Mesothelial cell of epicardium (in vitro differentiated cells): ENCODE measurements at regions not wholly inside any gene's neighbourhood (a gene's known extent, or its start where the extent isn't known, plus 50 kb on each side); places are given as distances from the start of the nearest gene placed in this dataset.
"Not testable (repeated sequence)": the region's sequence is repeated elsewhere in the genome, so short reads cannot be mapped to it uniquely, and the experiment has no call there.

ENCODE experiments used
- DNase-seq, 2 experiments: peaks; one replicate each; pipeline ENCODE4 v3.0.0; 2021; ENCODE audit warnings: low spot score in 2 of 2; ENCODE audit not compliant: unreplicated experiment in 2 of 2
- H3K27ac Mint-ChIP-seq: 2 replicates; pipeline ENCODE4 v1.8.0; 2021; ENCODE audit warnings: mixed read lengths
- H3K27me3 Mint-ChIP-seq: 2 replicates; pipeline ENCODE4 v1.8.0; 2021; ENCODE audit warnings: low read depth, mixed read lengths
- H3K36me3 Mint-ChIP-seq: 2 replicates; pipeline ENCODE4 v1.8.0; 2021; ENCODE audit warnings: mixed read lengths
- H3K4me1 Mint-ChIP-seq: 2 replicates; pipeline ENCODE4 v1.8.0; 2021; ENCODE audit warnings: mixed read lengths
- H3K4me3 Mint-ChIP-seq: 2 replicates; pipeline ENCODE4 v1.8.0; 2021; ENCODE audit warnings: mild to moderate bottlenecking, moderate library complexity, mixed read lengths
- H3K9me3 Mint-ChIP-seq: 2 replicates; pipeline ENCODE4 v1.8.0; 2021; ENCODE audit warnings: mixed read lengths
- TF ChIP-seq, protein P1 (sequence below): fragments of 200-600 bp; sonication (generic); IDR thresholded peaks from one replicate; pipeline ENCODE4 v1.5.0; 2021; ENCODE audit warnings: antibody characterized with exemption; ENCODE audit not compliant: unreplicated experiment

DNA sequence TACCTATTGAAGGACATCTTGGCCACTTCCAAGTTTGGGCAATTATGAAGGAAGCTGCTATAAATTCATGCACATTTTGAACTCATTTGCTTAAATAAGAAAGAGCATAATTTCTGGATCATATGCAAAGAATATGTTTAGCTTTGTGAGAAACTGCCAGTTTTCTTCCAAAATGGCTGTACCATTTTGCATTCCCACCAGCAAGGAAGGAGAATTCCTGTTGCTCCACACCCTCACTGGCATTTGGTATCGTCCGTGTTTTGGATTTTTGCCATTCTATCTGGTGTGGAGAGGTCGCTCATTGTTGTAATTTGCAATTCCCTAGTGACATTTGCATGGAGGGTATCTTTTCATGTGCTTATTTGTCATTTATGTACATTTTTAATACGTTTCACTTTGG lies 339.3 kb downstream of the DAD1 start:
- Mint-ChIP-seq H3K4me1 (peaks cover 18% of the 10 kb centered on the region), H3K4me3 (no peak overlapping the region), H3K27me3 (no peaks in the 10 kb centered on the region), H3K27ac (no peak overlapping the region), H3K9me3 (no peaks in the 10 kb centered on the region), H3K36me3 (no peaks in the 10 kb centered on the region)
- no peak for DNase-seq
- TF ChIP-seq, protein P1, sequence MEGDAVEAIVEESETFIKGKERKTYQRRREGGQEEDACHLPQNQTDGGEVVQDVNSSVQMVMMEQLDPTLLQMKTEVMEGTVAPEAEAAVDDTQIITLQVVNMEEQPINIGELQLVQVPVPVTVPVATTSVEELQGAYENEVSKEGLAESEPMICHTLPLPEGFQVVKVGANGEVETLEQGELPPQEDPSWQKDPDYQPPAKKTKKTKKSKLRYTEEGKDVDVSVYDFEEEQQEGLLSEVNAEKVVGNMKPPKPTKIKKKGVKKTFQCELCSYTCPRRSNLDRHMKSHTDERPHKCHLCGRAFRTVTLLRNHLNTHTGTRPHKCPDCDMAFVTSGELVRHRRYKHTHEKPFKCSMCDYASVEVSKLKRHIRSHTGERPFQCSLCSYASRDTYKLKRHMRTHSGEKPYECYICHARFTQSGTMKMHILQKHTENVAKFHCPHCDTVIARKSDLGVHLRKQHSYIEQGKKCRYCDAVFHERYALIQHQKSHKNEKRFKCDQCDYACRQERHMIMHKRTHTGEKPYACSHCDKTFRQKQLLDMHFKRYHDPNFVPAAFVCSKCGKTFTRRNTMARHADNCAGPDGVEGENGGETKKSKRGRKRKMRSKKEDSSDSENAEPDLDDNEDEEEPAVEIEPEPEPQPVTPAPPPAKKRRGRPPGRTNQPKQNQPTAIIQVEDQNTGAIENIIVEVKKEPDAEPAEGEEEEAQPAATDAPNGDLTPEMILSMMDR, result no peak

GRCh38 chr14:22243971-22244581 lies 344.9 kb downstream of the DAD1 start:
- Mint-ChIP-seq H3K4me1 (peaks cover 23% of the 10 kb centered on the region), H3K27ac (no peak overlapping the region), H3K36me3 (no peaks in the 10 kb centered on the region), H3K4me3 (no peak overlapping the region), H3K27me3 (no peaks in the 10 kb centered on the region), H3K9me3 (no peaks in the 10 kb centered on the region)
- no peak for DNase-seq
- TF ChIP-seq, protein P1, result no peak

- not testable (repeated sequence) for H3K27me3 Mint-ChIP-seq, DNase-seq, H3K27ac Mint-ChIP-seq, H3K4me3 Mint-ChIP-seq, H3K9me3 Mint-ChIP-seq, H3K36me3 Mint-ChIP-seq
- peaks cover 16% of the 10 kb centered on the region for H3K4me1 Mint-ChIP-seq
Measured at GRCh38 chr14:22238320-22238719, 350.7 kb downstream of the DAD1 start.

GRCh38 chr14:22233377-22233776 lies 355.6 kb downstream of the DAD1 start:
- TF ChIP-seq, protein P1, result no peak
- H3K4me1 Mint-ChIP-seq, result peaks cover 16% of the 10 kb centered on the region
- DNase-seq, result no peak
- peaks cover 4% of the 10 kb centered on the region for H3K36me3 Mint-ChIP-seq
- no peak overlapping the region for H3K4me3 Mint-ChIP-seq
- H3K27ac Mint-ChIP-seq, result no peak overlapping the region
- H3K27me3 Mint-ChIP-seq, result no peaks in the 10 kb centered on the region
- H3K9me3 Mint-ChIP-seq, result peaks cover 9% of the 10 kb centered on the region

GRCh38 chr14:22232933-22233332 lies 356.1 kb downstream of the DAD1 start:
- H3K9me3 Mint-ChIP-seq, result peaks cover 9% of the 10 kb centered on the region
- peaks cover 12% of the 10 kb centered on the region for H3K4me1 Mint-ChIP-seq
- TF ChIP-seq, protein P1, result no peak
- H3K36me3 Mint-ChIP-seq, result peaks cover 4% of the 10 kb centered on the region
- no peak overlapping the region for H3K4me3 Mint-ChIP-seq
- no peaks in the 10 kb centered on the region for H3K27me3 Mint-ChIP-seq
- no peak overlapping the region for H3K27ac Mint-ChIP-seq
- no peak for DNase-seq

GRCh38 chr14:22232486-22232885 lies 356.5 kb downstream of the DAD1 start:
- Mint-ChIP-seq H3K27ac (no peak overlapping the region), H3K27me3 (no peaks in the 10 kb centered on the region), H3K4me3 (no peak overlapping the region), H3K36me3 (peaks cover 4% of the 10 kb centered on the region), H3K4me1 (peaks cover 11% of the 10 kb centered on the region), H3K9me3 (peaks cover 9% of the 10 kb centered on the region)
- no peak for DNase-seq
- TF ChIP-seq, protein P1, result no peak
